Progenitor cell of endocrine pancreas (in vitro differentiated cells): ENCODE measurements at regions not wholly inside any gene's neighbourhood (a gene's known extent, or its start where the extent isn't known, plus 50 kb on each side); places are given as distances from the start of the nearest gene placed in this dataset.

Source experiments
- DNase-seq: peaks from one replicate; pipeline ENCODE4 v3.0.0; 2021; ENCODE audit warnings: low spot score; ENCODE audit not compliant: unreplicated experiment
- H3K27ac Mint-ChIP-seq: 2 replicates; pipeline ENCODE4 v1.8.0; 2021; ENCODE audit warnings: mild to moderate bottlenecking, moderate library complexity, mixed read lengths
- H3K27me3 Mint-ChIP-seq: 2 replicates; pipeline ENCODE4 v1.8.0; 2021; ENCODE audit warnings: mixed read lengths
- H3K36me3 Mint-ChIP-seq: 2 replicates; pipeline ENCODE4 v1.8.0; 2022; ENCODE audit warnings: mixed read lengths; ENCODE audit not compliant: insufficient read depth
- H3K4me1 Mint-ChIP-seq: 2 replicates; pipeline ENCODE4 v1.8.0; 2021; ENCODE audit warnings: low read depth, mixed read lengths
- H3K4me3 Mint-ChIP-seq: 2 replicates; pipeline ENCODE4 v1.8.0; 2021; ENCODE audit warnings: low read depth, mild to moderate bottlenecking, moderate library complexity, mixed read lengths
- H3K9me3 Mint-ChIP-seq: 2 replicates; pipeline ENCODE4 v1.8.0; 2021; ENCODE audit warnings: low read depth, mixed read lengths
- CTCF ChIP-seq: fragments of 200-600 bp; sonication (generic); IDR thresholded peaks from one replicate; pipeline ENCODE4 v1.5.0; 2021; ENCODE audit warnings: antibody characterized with exemption, mild to moderate bottlenecking; ENCODE audit not compliant: unreplicated experiment

GRCh38 chr4:187232796-187233195, 509.1 kb upstream of the FAT1 start:
- no peak for DNase-seq
- Mint-ChIP-seq H3K4me1 (peaks cover 26% of the 10 kb centered on the region), H3K27me3 (no peaks in the 10 kb centered on the region), H3K4me3 (no peak overlapping the region), H3K36me3 (no peaks in the 10 kb centered on the region), H3K27ac (peak overlapping the region; percentile 3), H3K9me3 (no peaks in the 10 kb centered on the region)
- TF ChIP-seq CTCF = no peak

- Mint-ChIP-seq H3K4me3 (no peak overlapping the region), H3K36me3 (no peaks in the 10 kb centered on the region), H3K27me3 (no peaks in the 10 kb centered on the region), H3K27ac (no peak overlapping the region), H3K9me3 (no peaks in the 10 kb centered on the region), H3K4me1 (peaks cover 21% of the 10 kb centered on the region)
- no peak for TF ChIP-seq CTCF
- no peak for DNase-seq
Measured at GRCh38 chr4:187235456-187236170, 512.0 kb upstream of the FAT1 start.

DNA sequence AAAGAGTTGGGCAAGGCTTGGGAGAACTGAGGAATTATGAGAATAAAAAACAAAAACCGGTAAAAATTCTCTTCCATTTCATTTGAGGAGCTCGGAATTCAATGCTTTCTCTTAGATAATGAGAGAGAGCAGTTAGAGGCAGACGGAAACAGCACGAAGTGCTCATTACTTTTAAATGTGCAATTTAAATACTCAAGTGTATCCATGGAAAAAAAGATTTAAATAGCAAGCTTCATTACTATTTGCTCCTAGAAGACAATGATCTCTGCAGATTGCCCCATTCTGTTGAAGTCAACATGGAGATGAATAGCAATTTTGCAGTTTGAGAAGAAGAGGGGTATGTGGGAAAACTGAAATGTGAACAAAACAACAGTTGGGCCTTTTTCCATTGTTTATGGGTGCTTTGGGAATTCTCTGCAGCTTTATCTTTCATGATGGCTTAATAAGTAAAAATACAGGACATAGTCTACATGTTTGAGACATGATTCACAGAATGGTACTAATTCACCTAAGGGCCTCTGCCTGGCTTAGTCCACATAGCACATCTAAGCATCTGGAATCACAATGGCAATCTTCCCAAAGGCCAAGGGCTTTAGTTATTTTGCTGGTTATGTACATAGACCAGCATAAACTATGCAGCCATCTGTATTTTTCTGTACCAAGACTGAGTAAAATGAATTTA, 512.7 kb upstream of the FAT1 start:
- no peak overlapping the region for H3K27ac Mint-ChIP-seq
- no peak overlapping the region for H3K4me3 Mint-ChIP-seq
- H3K9me3 Mint-ChIP-seq = no peaks in the 10 kb centered on the region
- H3K36me3 Mint-ChIP-seq = no peaks in the 10 kb centered on the region
- TF ChIP-seq CTCF = no peak
- DNase-seq = no peak
- H3K27me3 Mint-ChIP-seq = no peaks in the 10 kb centered on the region
- H3K4me1 Mint-ChIP-seq = peaks cover 21% of the 10 kb centered on the region

- peaks cover 4% of the 10 kb centered on the region for H3K9me3 Mint-ChIP-seq
- no peak for DNase-seq
- H3K36me3 Mint-ChIP-seq = no peaks in the 10 kb centered on the region
- H3K27ac Mint-ChIP-seq = no peak overlapping the region
- no peak overlapping the region for H3K4me3 Mint-ChIP-seq
- H3K4me1 Mint-ChIP-seq = peaks cover 10% of the 10 kb centered on the region
- TF ChIP-seq CTCF = no peak
- H3K27me3 Mint-ChIP-seq = no peaks in the 10 kb centered on the region
Measured at GRCh38 chr4:187238646-187239045, 515.0 kb upstream of the FAT1 start.

- H3K4me1 Mint-ChIP-seq = peaks cover 5% of the 10 kb centered on the region
- no peaks in the 10 kb centered on the region for H3K27me3 Mint-ChIP-seq
- no peak overlapping the region for H3K27ac Mint-ChIP-seq
Measured at GRCh38 chr4:187251896-187252295, 528.2 kb upstream of the FAT1 start.

More at GRCh38 chr4:187251896-187252295, 528.2 kb upstream of the FAT1 start:
- no peak for DNase-seq
- no peak for TF ChIP-seq CTCF
- no peak overlapping the region for H3K4me3 Mint-ChIP-seq
- H3K36me3 Mint-ChIP-seq = no peaks in the 10 kb centered on the region
- H3K9me3 Mint-ChIP-seq = peaks cover 3% of the 10 kb centered on the region
